H9 (cell line): ENCODE measurements at regions not wholly inside any gene's neighbourhood (a gene's known extent, or its start where the extent isn't known, plus 50 kb on each side); places are given as distances from the start of the nearest gene placed in this dataset.

ENCODE experiments used
- DNase-seq: peaks from one replicate; pipeline ENCODE4 v3.0.0-alpha.2; 2017
- H2AFZ ChIP-seq: one replicate; pipeline ENCODE4 v1.6.1; 2013; ENCODE audit warnings: mild to moderate bottlenecking, low read length, control low read depth, moderate library complexity
- H2AK5ac ChIP-seq: 2 replicates; pipeline ENCODE4 v1.6.1; 2013; ENCODE audit warnings: low read length, control low read depth, mixed read lengths; ENCODE audit not compliant: insufficient read length
- H2BK120ac ChIP-seq: one replicate; pipeline ENCODE4 v1.6.1; 2013; ENCODE audit warnings: low read depth, mild to moderate bottlenecking, low read length, control low read depth, inconsistent platforms; ENCODE audit not compliant: poor library complexity, severe bottlenecking
- H2BK12ac ChIP-seq: 2 replicates; pipeline ENCODE4 v1.6.1; 2013; ENCODE audit warnings: low read length, control low read depth, mixed read lengths, low read depth; ENCODE audit not compliant: insufficient read length
- H2BK15ac ChIP-seq: 2 replicates; pipeline ENCODE4 v1.6.1; 2013; ENCODE audit warnings: low read depth, low read length, control low read depth
- H2BK20ac ChIP-seq: one replicate; pipeline ENCODE4 v1.6.1; 2013; ENCODE audit warnings: low read depth, mild to moderate bottlenecking, low read length, control low read depth, inconsistent platforms; ENCODE audit not compliant: poor library complexity, severe bottlenecking
- H2BK5ac ChIP-seq: 2 replicates; pipeline ENCODE4 v1.6.1; 2013; ENCODE audit warnings: low read length, control low read depth, mixed read lengths; ENCODE audit not compliant: insufficient read length
- H3K14ac ChIP-seq: 2 replicates; pipeline ENCODE4 v1.6.1; 2013; ENCODE audit warnings: low read length, control low read depth; ENCODE audit not compliant: insufficient read depth
- H3K18ac ChIP-seq: 2 replicates; pipeline ENCODE4 v1.6.1; 2013; ENCODE audit warnings: low read depth, mild to moderate bottlenecking, mixed read lengths, low read length, control low read depth; ENCODE audit not compliant: insufficient read length
- H3K23ac ChIP-seq: 2 replicates; pipeline ENCODE4 v1.6.1; 2013; ENCODE audit warnings: low read length, control low read depth, mixed read lengths, low read depth; ENCODE audit not compliant: insufficient read length
- H3K23me2 ChIP-seq: 2 replicates; pipeline ENCODE4 v1.6.1; 2013; ENCODE audit warnings: low read depth, mild to moderate bottlenecking, mixed read lengths, low read length, control low read depth; ENCODE audit not compliant: insufficient read length, poor library complexity, severe bottlenecking
- H3K27ac ChIP-seq: 2 replicates; pipeline ENCODE4 v1.5.1; 2013; ENCODE audit warnings: low read length, control low read depth, mixed read lengths, low read depth; ENCODE audit not compliant: insufficient read length
- H3K27me3 ChIP-seq: 2 replicates; pipeline ENCODE4 v1.6.1; 2013; ENCODE audit warnings: low read length, control low read depth, inconsistent platforms; ENCODE audit not compliant: insufficient read depth
- H3K4ac ChIP-seq: 2 replicates; pipeline ENCODE4 v1.6.1; 2013; ENCODE audit warnings: low read depth, mild to moderate bottlenecking, control low read depth, inconsistent platforms, low read length, moderate library complexity
- H3K4me1 ChIP-seq: 2 replicates; pipeline ENCODE4 v1.6.1; 2013; ENCODE audit warnings: low read length, control low read depth, inconsistent platforms; ENCODE audit not compliant: insufficient read depth
- H3K4me2 ChIP-seq: 2 replicates; pipeline ENCODE4 v1.6.1; 2013; ENCODE audit warnings: low read length, control low read depth, mixed read lengths; ENCODE audit not compliant: insufficient read length, insufficient read depth
- H3K56ac ChIP-seq: 2 replicates; pipeline ENCODE4 v1.6.1; 2013; ENCODE audit warnings: low read depth, mild to moderate bottlenecking, mixed read lengths, low read length, control low read depth; ENCODE audit not compliant: insufficient read length
- H3K79me1 ChIP-seq: 2 replicates; pipeline ENCODE4 v1.6.1; 2013; ENCODE audit warnings: low read depth, mild to moderate bottlenecking, moderate library complexity, low read length, control low read depth, inconsistent platforms; ENCODE audit not compliant: insufficient read depth, poor library complexity, severe bottlenecking
- H3K79me2 ChIP-seq: 2 replicates; pipeline ENCODE4 v1.6.1; 2013; ENCODE audit warnings: low read length, control low read depth, inconsistent platforms; ENCODE audit not compliant: insufficient read depth
- H3K9ac ChIP-seq: 2 replicates; pipeline ENCODE4 v1.6.1; 2013; ENCODE audit warnings: low read length, control low read depth, mixed read lengths; ENCODE audit not compliant: insufficient read length; ENCODE audit errors: extremely low read depth
- H3K9me3 ChIP-seq: one replicate; pipeline ENCODE4 v1.6.1; 2013; ENCODE audit warnings: low read depth, low read length, inconsistent platforms; ENCODE audit not compliant: control insufficient read depth
- H3T11ph ChIP-seq: one replicate; pipeline ENCODE4 v1.6.1; 2013; ENCODE audit warnings: mild to moderate bottlenecking, low read length, control low read depth, inconsistent platforms
- H4K20me1 ChIP-seq: one replicate; pipeline ENCODE4 v1.6.1; 2013; ENCODE audit not compliant: control insufficient read depth, insufficient read length, insufficient read depth
- H4K5ac ChIP-seq: 2 replicates; pipeline ENCODE4 v1.6.1; 2013; ENCODE audit warnings: low read depth, mild to moderate bottlenecking, mixed read lengths, low read length, control low read depth; ENCODE audit not compliant: insufficient read length
- H4K8ac ChIP-seq: replicated peaks from 2 replicates; pipeline ENCODE4 v1.6.1; 2013; ENCODE audit warnings: low read length, control low read depth, mixed read lengths, low read depth; ENCODE audit not compliant: insufficient read length
- H4K91ac ChIP-seq: 2 replicates; pipeline ENCODE4 v1.6.1; 2013; ENCODE audit warnings: low read depth, mild to moderate bottlenecking, moderate library complexity, mixed read lengths, low read length, control low read depth; ENCODE audit not compliant: insufficient read length
- H3K27ac Mint-ChIP-seq, 3 experiments: 2 replicates in 2 of 3; 3 replicates in 1 of 3; pipeline ENCODE4 v1.8.0; 2020 to 2021; ENCODE audit warnings: mixed read lengths in 3 of 3, mild to moderate bottlenecking in 1 of 3, moderate library complexity in 1 of 3
- H3K27me3 Mint-ChIP-seq: 2 replicates; pipeline ENCODE4 v1.8.0; 2021; ENCODE audit warnings: low read depth, mild to moderate bottlenecking, moderate library complexity, mixed read lengths
- H3K36me3 Mint-ChIP-seq, 3 experiments: 2 replicates in 2 of 3; 3 replicates in 1 of 3; pipeline ENCODE4 v1.8.0; 2020 to 2021; ENCODE audit warnings: low read depth in 3 of 3, mixed read lengths in 3 of 3; ENCODE audit not compliant: insufficient read depth in 1 of 3
- H3K4me1 Mint-ChIP-seq, 2 experiments: 2 replicates each; pipeline ENCODE4 v1.8.0; 2020; ENCODE audit warnings: mixed read lengths in 2 of 2
- H3K4me3 Mint-ChIP-seq, 2 experiments: 2 replicates in 1 of 2; 3 replicates in 1 of 2; pipeline ENCODE4 v1.8.0; 2020 to 2021; ENCODE audit warnings: mild to moderate bottlenecking in 2 of 2, mixed read lengths in 2 of 2, moderate library complexity in 1 of 2
- H3K9me3 Mint-ChIP-seq, 2 experiments: 2 replicates in 1 of 2; 3 replicates in 1 of 2; pipeline ENCODE4 v1.8.0; 2020; ENCODE audit warnings: mild to moderate bottlenecking in 2 of 2, mixed read lengths in 2 of 2, moderate library complexity in 1 of 2
- WGBS: extraction: QIAGEN DNeasy Blood & Tissue Kit; methylation state at CpG from one replicate; pipeline ENCODE4 v1.1.7; 2013; ENCODE audit warnings: missing lambda C conversion rate, low lambda C conversion rate, mixed read lengths; ENCODE audit not compliant: insufficient read length; ENCODE audit errors: extremely low coverage; 5-methylcytosine and 5-hydroxymethylcytosine counted together
- TF ChIP-seq, protein P1 (sequence below): fragments of 200-600 bp; sonication (generic); conservative IDR thresholded peaks from 3 replicates; pipeline ENCODE4 v1.8.0; 2021; ENCODE audit warnings: antibody characterized with exemption, mild to moderate bottlenecking

DNA sequence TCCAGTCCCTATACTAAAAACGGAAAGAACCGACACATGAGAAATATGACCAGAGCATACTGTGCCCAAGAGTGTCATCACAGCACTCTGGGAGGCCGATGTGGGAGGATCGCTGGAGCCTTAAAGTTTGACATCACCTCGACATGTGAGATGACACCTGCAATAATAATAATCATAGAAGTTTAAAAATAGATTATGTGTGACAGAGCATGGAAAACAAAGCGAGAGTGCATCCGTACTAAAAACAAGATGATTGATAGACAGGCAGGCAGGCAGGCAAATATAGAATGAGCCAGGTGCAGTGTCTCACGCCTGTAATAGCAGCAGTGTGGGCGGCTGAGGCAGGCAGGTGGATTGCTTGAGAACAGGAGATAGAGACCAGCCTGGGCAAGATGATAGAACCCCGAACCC, 114.8 kb upstream of the ANKRD30BL start:
- Mint-ChIP-seq H3K4me3 (no peak overlapping the region), H3K27ac (no peak overlapping the region), H3K9me3 (peaks cover 31 to 33% of the 10 kb centered on the region in 2 experiments), H3K36me3 (peaks cover 0 to 22% (median 5%) of the 10 kb centered on the region in 3 experiments; a peak in 5 of 7 replicates), H3K27me3 (peaks cover 2% of the 10 kb centered on the region), H3K4me1 (no peaks in the 10 kb centered on the region)
- Histone ChIP-seq H3K9me3 (no peaks in the 10 kb centered on the region), H3K14ac (no peak overlapping the region), H3K23me2 (no peaks in the 10 kb centered on the region), H3K79me1 (no peaks in the 10 kb centered on the region), H3K4me1 (no peaks in the 10 kb centered on the region), H2BK15ac (no peak overlapping the region), H4K91ac (no peak overlapping the region), H4K5ac (no peak overlapping the region), H3K23ac (no peak overlapping the region), H3K27ac (no peak overlapping the region), H3K4ac (no peak overlapping the region), H3K18ac (no peak overlapping the region), H2AFZ (no peak overlapping the region), H2BK5ac (no peak overlapping the region), H3T11ph (no peak overlapping the region), H4K20me1 (no peaks in the 10 kb centered on the region), H4K8ac (no peak overlapping the region), H3K79me2 (no peaks in the 10 kb centered on the region), H2AK5ac (no peak overlapping the region), H2BK20ac (no peak overlapping the region), H2BK120ac (no peak overlapping the region), H3K4me2 (no peak overlapping the region), H2BK12ac (no peak overlapping the region), H3K56ac (no peak overlapping the region), H3K9ac (no peak overlapping the region), H3K27me3 (no peaks in the 10 kb centered on the region)
- TF ChIP-seq, protein P1, sequence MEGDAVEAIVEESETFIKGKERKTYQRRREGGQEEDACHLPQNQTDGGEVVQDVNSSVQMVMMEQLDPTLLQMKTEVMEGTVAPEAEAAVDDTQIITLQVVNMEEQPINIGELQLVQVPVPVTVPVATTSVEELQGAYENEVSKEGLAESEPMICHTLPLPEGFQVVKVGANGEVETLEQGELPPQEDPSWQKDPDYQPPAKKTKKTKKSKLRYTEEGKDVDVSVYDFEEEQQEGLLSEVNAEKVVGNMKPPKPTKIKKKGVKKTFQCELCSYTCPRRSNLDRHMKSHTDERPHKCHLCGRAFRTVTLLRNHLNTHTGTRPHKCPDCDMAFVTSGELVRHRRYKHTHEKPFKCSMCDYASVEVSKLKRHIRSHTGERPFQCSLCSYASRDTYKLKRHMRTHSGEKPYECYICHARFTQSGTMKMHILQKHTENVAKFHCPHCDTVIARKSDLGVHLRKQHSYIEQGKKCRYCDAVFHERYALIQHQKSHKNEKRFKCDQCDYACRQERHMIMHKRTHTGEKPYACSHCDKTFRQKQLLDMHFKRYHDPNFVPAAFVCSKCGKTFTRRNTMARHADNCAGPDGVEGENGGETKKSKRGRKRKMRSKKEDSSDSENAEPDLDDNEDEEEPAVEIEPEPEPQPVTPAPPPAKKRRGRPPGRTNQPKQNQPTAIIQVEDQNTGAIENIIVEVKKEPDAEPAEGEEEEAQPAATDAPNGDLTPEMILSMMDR: no peak
- WGBS: no CpG with 5 or more reads among the region's 10 CpGs
- no peak for DNase-seq
